Esophagus squamous epithelium (tissue), 5 donors: ENCODE measurements at regions not wholly inside any gene's neighbourhood (a gene's known extent, or its start where the extent isn't known, plus 50 kb on each side); places are given as distances from the start of the nearest gene placed in this dataset.

ENCODE experiments used
- DNase-seq: peaks from one replicate; lab custom pipeline; 2025; lab: John Stamatoyannopoulos, UW
- H3K27ac ChIP-seq, 4 donors: fragments of 200-600 bp; sonication (generic); one replicate each; pipeline ENCODE4 v1.5.1; 2016 to 2019; ENCODE audit warnings: mild to moderate bottlenecking in 1 of 4
- H3K27me3 ChIP-seq, 4 donors: fragments of 200-600 bp; sonication (generic); 1 replicate in 3 of 4; 2 replicates in 1 of 4; pipeline versions ENCODE4 v1.5.1 to v1.6.0; 2017 to 2021; ENCODE audit warnings: antibody characterized with exemption in 1 of 4
- H3K36me3 ChIP-seq, 3 donors: fragments of 200-600 bp; sonication (generic); one replicate each; pipeline ENCODE4 v1.5.1; 2016 to 2019
- H3K4me1 ChIP-seq, 3 donors: fragments of 200-600 bp; sonication (generic); one replicate each; pipeline ENCODE4 v1.5.1; 2017 to 2019
- H3K4me3 ChIP-seq, 4 donors: fragments of 200-600 bp; sonication (generic); 1 replicate in 3 of 4; 2 replicates in 1 of 4; pipeline ENCODE4 v1.5.1; 2016 to 2019; ENCODE audit warnings: mild to moderate bottlenecking in 2 of 4, moderate library complexity in 1 of 4
- H3K9me3 ChIP-seq, 3 donors: fragments of 200-600 bp; sonication (generic); one replicate each; pipeline ENCODE4 v1.5.1; 2016 to 2019
- CTCF ChIP-seq, 6 experiments: fragments of 450-650 bp in 4 of 6; fragments of 200-600 bp in 2 of 6; sonication (generic) in 2 of 6; IDR thresholded peaks; one replicate each; pipeline ENCODE4 v1.5.1; 2016 to 2019; ENCODE audit warnings: antibody characterized with exemption in 6 of 6, mild to moderate bottlenecking in 4 of 6, moderate library complexity in 4 of 6
- POLR2A ChIP-seq, 4 donors: fragments of 450-650 bp; IDR thresholded peaks; one replicate each; pipeline ENCODE4 v1.6.1; 2017; ENCODE audit warnings: antibody characterized with exemption in 4 of 4, mild to moderate bottlenecking in 4 of 4, moderate library complexity in 3 of 4
- WGBS, 2 donors: methylation state at CpG; one replicate each; pipeline ENCODE4 v1.1.5; 2018; 5-methylcytosine and 5-hydroxymethylcytosine counted together
- intact Hi-C: fragments of 100-400 bp; cut with DNase I; formaldehyde crosslinking; loops from one replicate; pipeline ENCODE4 v1.15.0; 2022
- donor health status: DM: yes; HTN: yes; CAD: no.

GRCh38 chr4:24063731-24064130, 173.9 kb upstream of the PPARGC1A start:
- Histone ChIP-seq H3K27me3 (no peaks in the 10 kb centered on the region), H3K27ac (no peak overlapping the region), H3K4me1 (no peaks in the 10 kb centered on the region), H3K4me3 (no peak overlapping the region), H3K36me3 (no peaks in the 10 kb centered on the region), H3K9me3 (no peaks in the 10 kb centered on the region)
- TF ChIP-seq POLR2A (IDR thresholded peaks at IDR 0.05) (no peak), CTCF (IDR thresholded peaks at IDR 0.05) (no peak)
- 66 to 87% methylated on average over 4 to 5 of the region's 8 CpGs for WGBS, 2 donors
- intact Hi-C loops, result no loop called here
- DNase-seq, result no peak

- Histone ChIP-seq H3K27ac (no peak overlapping the region), H3K9me3 (no peaks in the 10 kb centered on the region), H3K4me1 (no peaks in the 10 kb centered on the region), H3K36me3 (no peaks in the 10 kb centered on the region), H3K27me3 (no peaks in the 10 kb centered on the region), H3K4me3 (no peak overlapping the region)
- WGBS, 2 donors, result 80% methylated on average over 3 of the region's 3 CpGs
- intact Hi-C loops, result no loop called here
- DNase-seq, result no peak
- TF ChIP-seq POLR2A (IDR thresholded peaks at IDR 0.05), result no peak
- no peak for TF ChIP-seq CTCF (IDR thresholded peaks at IDR 0.05)
These were observed 171.1 kb upstream of the PPARGC1A start for GRCh38 chr4:24060932-24061331.

GRCh38 chr4:24059839-24060238, 170.0 kb upstream of the PPARGC1A start:
- no peaks in the 10 kb centered on the region for H3K27me3 ChIP-seq
- H3K36me3 ChIP-seq, result no peaks in the 10 kb centered on the region
- DNase-seq, result no peak
- H3K4me1 ChIP-seq, result no peaks in the 10 kb centered on the region
- H3K27ac ChIP-seq, result no peak overlapping the region
- TF ChIP-seq CTCF (IDR thresholded peaks at IDR 0.05), result no peak
- TF ChIP-seq POLR2A (IDR thresholded peaks at IDR 0.05), result no peak
- intact Hi-C loops, result no loop called here
- WGBS, 2 donors, result 83 to 100% methylated on average over 2 to 4 of the region's 5 CpGs
- no peak overlapping the region for H3K4me3 ChIP-seq
- no peaks in the 10 kb centered on the region for H3K9me3 ChIP-seq

- H3K27ac ChIP-seq, result no peak overlapping the region
- no peaks in the 10 kb centered on the region for H3K27me3 ChIP-seq
- no peaks in the 10 kb centered on the region for H3K4me1 ChIP-seq
- no peak overlapping the region for H3K4me3 ChIP-seq
- intact Hi-C loops, result no loop called here
- TF ChIP-seq POLR2A (IDR thresholded peaks at IDR 0.05) (no peak), CTCF (IDR thresholded peaks at IDR 0.05) (no peak)
- no peaks in the 10 kb centered on the region for H3K9me3 ChIP-seq
- DNase-seq, result no peak
- WGBS, 2 donors, result 55 to 84% methylated on average over 5 to 10 of the region's 10 CpGs
- H3K36me3 ChIP-seq, result no peaks in the 10 kb centered on the region
These were observed 168.2 kb upstream of the PPARGC1A start for GRCh38 chr4:24057915-24058559.

- H3K27me3 ChIP-seq, result no peaks in the 10 kb centered on the region
- WGBS, 2 donors, result 67 to 92% methylated on average over 1 of the region's 1 CpG
- no peak overlapping the region for H3K4me3 ChIP-seq
- intact Hi-C loops, result no loop called here
- no peak for DNase-seq
- no peak overlapping the region for H3K27ac ChIP-seq
- H3K9me3 ChIP-seq, result no peaks in the 10 kb centered on the region
- TF ChIP-seq POLR2A (IDR thresholded peaks at IDR 0.05), result no peak
- no peak for TF ChIP-seq CTCF (IDR thresholded peaks at IDR 0.05)
- no peaks in the 10 kb centered on the region for H3K4me1 ChIP-seq
- no peaks in the 10 kb centered on the region for H3K36me3 ChIP-seq
These were observed 166.4 kb upstream of the PPARGC1A start for GRCh38 chr4:24056289-24056688.
